ENCODE measurements at regions not wholly inside any gene's neighbourhood (a gene's known extent, or its start where the extent isn't known, plus 50 kb on each side); places are given as distances from the start of the nearest gene placed in this dataset.

DNA sequence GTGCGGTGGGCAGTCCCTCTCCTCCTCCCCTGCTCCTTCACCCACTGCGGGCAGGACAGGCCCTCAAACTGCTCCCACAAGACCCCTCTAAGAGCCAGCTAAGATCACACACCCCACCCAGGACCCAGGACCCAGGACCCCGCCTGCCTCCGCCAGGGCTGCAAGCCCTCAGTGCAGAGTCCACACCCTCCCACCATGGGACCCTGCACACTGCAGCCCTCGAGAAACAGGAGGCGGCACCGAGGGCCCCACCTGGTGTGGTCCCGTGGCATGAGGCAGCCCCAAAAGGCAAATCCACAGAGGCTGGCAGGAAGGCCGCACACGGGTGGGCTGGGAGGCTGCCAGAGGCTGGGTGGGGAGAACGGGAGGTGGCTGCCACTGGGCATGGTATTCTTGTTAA lies 94.7 kb downstream of the ENGASE start:
- no peaks in the 10 kb centered on the region for H3K9me3 Mint-ChIP-seq
- H3K4me1 Mint-ChIP-seq = no peaks in the 10 kb centered on the region
- ATAC-seq (no peak), DNase-seq (ENCODE audit: low spot score) (no peak)
- H3K27ac Mint-ChIP-seq = no peak overlapping the region
- no peak for TF ChIP-seq CBFB (CRISPR knock-in tag; IDR thresholded peaks at IDR 0.05; ENCODE audit: low read depth)
- no peak for TF ChIP-seq ZNF138 (CRISPR knock-in tag; conservative IDR thresholded peaks at IDR 0.05)
- TF ChIP-seq ZNF317 (CRISPR knock-in tag; IDR thresholded peaks at IDR 0.05; ENCODE audit: borderline replicate concordance, low read depth) = no peak
- TF ChIP-seq RORB (CRISPR knock-in tag; IDR thresholded peaks at IDR 0.05) = no peak
- no peak for TF ChIP-seq CREB1 (CRISPR knock-in tag; IDR thresholded peaks at IDR 0.05)
- TF ChIP-seq ZNF423 (CRISPR knock-in tag; IDR thresholded peaks at IDR 0.05) = no peak
- TF ChIP-seq, protein P1, sequence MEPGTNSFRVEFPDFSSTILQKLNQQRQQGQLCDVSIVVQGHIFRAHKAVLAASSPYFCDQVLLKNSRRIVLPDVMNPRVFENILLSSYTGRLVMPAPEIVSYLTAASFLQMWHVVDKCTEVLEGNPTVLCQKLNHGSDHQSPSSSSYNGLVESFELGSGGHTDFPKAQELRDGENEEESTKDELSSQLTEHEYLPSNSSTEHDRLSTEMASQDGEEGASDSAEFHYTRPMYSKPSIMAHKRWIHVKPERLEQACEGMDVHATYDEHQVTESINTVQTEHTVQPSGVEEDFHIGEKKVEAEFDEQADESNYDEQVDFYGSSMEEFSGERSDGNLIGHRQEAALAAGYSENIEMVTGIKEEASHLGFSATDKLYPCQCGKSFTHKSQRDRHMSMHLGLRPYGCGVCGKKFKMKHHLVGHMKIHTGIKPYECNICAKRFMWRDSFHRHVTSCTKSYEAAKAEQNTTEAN (CRISPR knock-in tag; IDR thresholded peaks at IDR 0.05) = no peak
- no peak for TF ChIP-seq TP53 (CRISPR knock-in tag; IDR thresholded peaks at IDR 0.05)
- TF ChIP-seq FOXJ3 (CRISPR knock-in tag; IDR thresholded peaks at IDR 0.05; ENCODE audit: borderline replicate concordance) = no peak
- H3K36me3 Mint-ChIP-seq = no peaks in the 10 kb centered on the region
- H3K4me3 Mint-ChIP-seq = no peak overlapping the region
- POLR2A ChIA-PET = no interaction called here
- no peaks in the 10 kb centered on the region for H3K27me3 Mint-ChIP-seq (ENCODE audit: low read depth)
- CTCF ChIA-PET = interaction anchor here (1.3 kb wide), 1 partner anchor 10 kb away, joined by 4 read pairs; no protein-coding TSS in a partner anchor

DNA sequence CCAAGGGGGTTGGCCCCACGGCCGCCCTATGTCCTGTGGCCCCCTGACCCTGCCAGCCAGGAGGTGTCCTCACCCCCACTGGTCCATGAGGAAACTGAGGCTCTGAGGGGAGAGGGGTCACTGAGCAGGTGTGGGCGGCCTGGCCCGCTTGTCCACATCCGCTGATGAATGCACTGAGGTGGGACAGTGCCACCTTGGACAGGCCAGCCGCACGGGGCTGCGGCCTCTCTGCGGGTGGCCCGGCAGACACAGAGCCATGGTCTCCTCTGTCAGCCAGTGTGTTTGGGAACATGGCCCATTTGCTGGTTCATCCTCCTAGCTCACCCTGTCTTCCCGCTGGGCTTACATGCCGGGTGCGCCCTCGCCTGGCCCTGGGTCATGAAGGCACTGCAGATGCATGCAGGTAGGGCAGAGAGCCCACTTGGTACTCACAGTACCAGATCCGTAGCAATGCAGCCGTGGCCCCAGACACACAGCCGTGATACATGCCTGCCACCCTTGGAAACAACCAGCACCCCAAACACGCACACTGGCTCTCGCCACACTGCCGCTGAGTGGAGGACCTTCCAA lies 93.9 kb downstream of the ENGASE start:
- ChIA-PET CTCF (interaction anchor here (0.6 to 1.3 kb wide), 3 partner anchors 10 to 223 kb away, joined by 3 to 4 read pairs (median 4); no protein-coding TSS in a partner anchor), POLR2A (no interaction called here)
- no peak overlapping the region for H3K4me3 Mint-ChIP-seq
- no peak overlapping the region for H3K27ac Mint-ChIP-seq
- no peaks in the 10 kb centered on the region for H3K4me1 Mint-ChIP-seq
- H3K27me3 Mint-ChIP-seq (ENCODE audit: low read depth) = no peaks in the 10 kb centered on the region
- TF ChIP-seq, protein P2, sequence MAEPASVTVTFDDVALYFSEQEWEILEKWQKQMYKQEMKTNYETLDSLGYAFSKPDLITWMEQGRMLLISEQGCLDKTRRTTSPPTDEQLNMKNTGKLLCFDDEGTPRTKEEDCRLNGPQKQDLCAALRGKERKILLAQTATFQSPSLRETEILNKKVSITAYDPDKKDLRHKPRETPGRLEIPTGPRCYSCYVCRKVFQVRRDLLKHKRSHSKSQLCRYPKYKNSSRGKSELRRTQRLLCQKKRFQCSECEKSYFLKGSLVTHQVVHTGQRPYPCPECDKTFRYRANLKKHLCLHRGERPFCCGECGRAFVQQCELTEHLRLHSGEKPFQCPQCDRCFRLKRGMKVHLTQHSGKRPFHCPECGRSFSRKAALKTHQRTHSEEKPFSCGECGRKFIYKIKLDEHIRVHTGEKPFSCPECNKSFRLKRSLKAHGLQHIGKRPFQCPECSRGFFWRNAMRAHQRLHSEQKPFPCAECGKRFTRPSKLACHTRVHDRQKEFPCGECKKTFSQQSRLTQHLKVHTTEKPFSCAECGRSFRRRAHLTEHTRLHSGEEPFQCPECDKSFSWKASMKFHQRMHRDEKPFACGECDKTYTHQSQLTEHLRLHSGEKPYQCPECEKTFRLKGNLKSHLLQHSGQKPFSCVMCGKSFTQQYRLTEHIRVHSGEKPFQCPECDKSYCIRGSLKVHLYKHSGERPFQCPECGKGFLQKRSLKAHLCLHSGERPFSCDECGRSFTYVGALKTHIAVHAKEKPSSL (CRISPR knock-in tag; conservative IDR thresholded peaks at IDR 0.05) = no peak
- TF ChIP-seq TCF7 (CRISPR knock-in tag; IDR thresholded peaks at IDR 0.05; ENCODE audit: low read depth) (no peak), SP1 (CRISPR knock-in tag; conservative IDR thresholded peaks at IDR 0.05) (no peak), ZNF138 (CRISPR knock-in tag; conservative IDR thresholded peaks at IDR 0.05) (no peak)
- TF ChIP-seq, protein P3, sequence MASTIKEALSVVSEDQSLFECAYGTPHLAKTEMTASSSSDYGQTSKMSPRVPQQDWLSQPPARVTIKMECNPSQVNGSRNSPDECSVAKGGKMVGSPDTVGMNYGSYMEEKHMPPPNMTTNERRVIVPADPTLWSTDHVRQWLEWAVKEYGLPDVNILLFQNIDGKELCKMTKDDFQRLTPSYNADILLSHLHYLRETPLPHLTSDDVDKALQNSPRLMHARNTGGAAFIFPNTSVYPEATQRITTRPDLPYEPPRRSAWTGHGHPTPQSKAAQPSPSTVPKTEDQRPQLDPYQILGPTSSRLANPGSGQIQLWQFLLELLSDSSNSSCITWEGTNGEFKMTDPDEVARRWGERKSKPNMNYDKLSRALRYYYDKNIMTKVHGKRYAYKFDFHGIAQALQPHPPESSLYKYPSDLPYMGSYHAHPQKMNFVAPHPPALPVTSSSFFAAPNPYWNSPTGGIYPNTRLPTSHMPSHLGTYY (CRISPR knock-in tag; IDR thresholded peaks at IDR 0.05) = no peak
- TF ChIP-seq, protein P4, sequence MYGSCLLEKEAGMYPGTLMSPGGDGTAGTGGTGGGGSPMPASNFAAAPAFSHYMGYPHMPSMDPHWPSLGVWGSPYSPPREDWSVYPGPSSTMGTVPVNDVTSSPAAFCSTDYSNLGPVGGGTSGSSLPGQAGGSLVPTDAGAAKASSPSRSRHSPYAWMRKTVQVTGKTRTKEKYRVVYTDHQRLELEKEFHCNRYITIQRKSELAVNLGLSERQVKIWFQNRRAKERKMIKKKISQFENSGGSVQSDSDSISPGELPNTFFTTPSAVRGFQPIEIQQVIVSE (CRISPR knock-in tag; IDR thresholded peaks at IDR 0.05; ENCODE audit: borderline replicate concordance) = no peak
- H3K36me3 Mint-ChIP-seq = no peaks in the 10 kb centered on the region
- ATAC-seq = peak; percentile 18; the same call in 1 of the 2 replicates
- no peak for DNase-seq (ENCODE audit: low spot score)
- H3K9me3 Mint-ChIP-seq = no peaks in the 10 kb centered on the region

DNA sequence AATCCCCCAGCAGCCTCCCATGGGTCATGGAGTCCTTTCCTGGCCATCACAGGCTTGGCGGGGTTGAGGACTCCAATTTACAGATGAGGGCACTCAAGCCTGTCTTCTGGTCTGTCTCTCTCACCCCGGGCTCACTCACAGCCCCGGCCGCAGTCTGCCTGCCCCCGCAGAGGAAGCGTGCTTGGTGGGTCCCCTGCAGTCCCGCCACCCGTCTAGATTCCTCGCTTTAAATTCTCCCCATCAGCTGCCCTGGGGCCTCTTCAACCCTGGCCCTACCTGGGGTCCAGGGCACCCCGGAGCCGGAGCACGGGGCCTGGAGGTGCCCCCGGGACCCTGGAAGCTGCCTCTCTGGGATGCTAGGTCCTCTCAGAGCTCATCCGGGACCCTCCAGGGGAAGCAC lies 92.9 kb downstream of the ENGASE start:
- DNase-seq (ENCODE audit: low spot score) (no peak), ATAC-seq (no peak)
- Mint-ChIP-seq H3K27ac (no peak overlapping the region), H3K36me3 (no peaks in the 10 kb centered on the region), H3K9me3 (no peaks in the 10 kb centered on the region), H3K27me3 (ENCODE audit: low read depth) (no peaks in the 10 kb centered on the region), H3K4me3 (no peak overlapping the region), H3K4me1 (no peaks in the 10 kb centered on the region)
- ChIA-PET CTCF (interaction anchor here (1.6 kb wide), 1 partner anchor 226 kb away, joined by 3 read pairs; no protein-coding TSS in a partner anchor), POLR2A (no interaction called here)
- TF ChIP-seq ZNF263 (CRISPR knock-in tag; IDR thresholded peaks at IDR 0.05; ENCODE audit: low read depth) = no peak
- TF ChIP-seq ELF4 (CRISPR knock-in tag; IDR thresholded peaks at IDR 0.05; ENCODE audit: low read depth) = no peak
- TF ChIP-seq ZNF423 (CRISPR knock-in tag; IDR thresholded peaks at IDR 0.05) = no peak
- TF ChIP-seq, protein P5, sequence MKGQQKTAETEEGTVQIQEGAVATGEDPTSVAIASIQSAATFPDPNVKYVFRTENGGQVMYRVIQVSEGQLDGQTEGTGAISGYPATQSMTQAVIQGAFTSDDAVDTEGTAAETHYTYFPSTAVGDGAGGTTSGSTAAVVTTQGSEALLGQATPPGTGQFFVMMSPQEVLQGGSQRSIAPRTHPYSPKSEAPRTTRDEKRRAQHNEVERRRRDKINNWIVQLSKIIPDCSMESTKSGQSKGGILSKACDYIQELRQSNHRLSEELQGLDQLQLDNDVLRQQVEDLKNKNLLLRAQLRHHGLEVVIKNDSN (CRISPR knock-in tag; IDR thresholded peaks at IDR 0.05) = no peak
- no peak for TF ChIP-seq ATF1 (CRISPR knock-in tag; IDR thresholded peaks at IDR 0.05)
- no peak for TF ChIP-seq MYBL2 (CRISPR knock-in tag; IDR thresholded peaks at IDR 0.05)
- no peak for TF ChIP-seq ZBTB21 (CRISPR knock-in tag; IDR thresholded peaks at IDR 0.05; ENCODE audit: borderline replicate concordance)
- TF ChIP-seq, protein P6, sequence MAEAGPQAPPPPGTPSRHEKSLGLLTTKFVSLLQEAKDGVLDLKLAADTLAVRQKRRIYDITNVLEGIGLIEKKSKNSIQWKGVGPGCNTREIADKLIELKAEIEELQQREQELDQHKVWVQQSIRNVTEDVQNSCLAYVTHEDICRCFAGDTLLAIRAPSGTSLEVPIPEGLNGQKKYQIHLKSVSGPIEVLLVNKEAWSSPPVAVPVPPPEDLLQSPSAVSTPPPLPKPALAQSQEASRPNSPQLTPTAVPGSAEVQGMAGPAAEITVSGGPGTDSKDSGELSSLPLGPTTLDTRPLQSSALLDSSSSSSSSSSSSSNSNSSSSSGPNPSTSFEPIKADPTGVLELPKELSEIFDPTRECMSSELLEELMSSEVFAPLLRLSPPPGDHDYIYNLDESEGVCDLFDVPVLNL (CRISPR knock-in tag; IDR thresholded peaks at IDR 0.05; ENCODE audit: borderline replicate concordance, low read depth) = no peak
- TF ChIP-seq, protein P4 (CRISPR knock-in tag; IDR thresholded peaks at IDR 0.05; ENCODE audit: borderline replicate concordance) = no peak
- TF ChIP-seq GTF2I (CRISPR knock-in tag; conservative IDR thresholded peaks at IDR 0.05) = no peak
- TF ChIP-seq PRRX2 (CRISPR knock-in tag; IDR thresholded peaks at IDR 0.05) = no peak
- no peak for TF ChIP-seq TP53 (CRISPR knock-in tag; IDR thresholded peaks at IDR 0.05)
- TF ChIP-seq TCF7 (CRISPR knock-in tag; IDR thresholded peaks at IDR 0.05; ENCODE audit: low read depth) = no peak
- TF ChIP-seq SOX15 (CRISPR knock-in tag; IDR thresholded peaks at IDR 0.05) = no peak
- no peak for TF ChIP-seq GABPB1 (CRISPR knock-in tag; IDR thresholded peaks at IDR 0.05)

All from WTC11 (cell line).